A673 (cell line): ENCODE measurements at regions not wholly inside any gene's neighbourhood (a gene's known extent, or its start where the extent isn't known, plus 50 kb on each side); places are given as distances from the start of the nearest gene placed in this dataset.

Experiments
- CTCF ChIP-seq: fragments of 300-800, 200-600 bp; sonication (generic); conservative IDR thresholded peaks from 2 replicates; pipeline ENCODE4 v1.5.1; 2017; ENCODE audit warnings: low read depth, mild to moderate bottlenecking, antibody characterized with exemption, low read length, moderate library complexity, mixed read lengths
- EZH2 ChIP-seq: fragments of 200-600 bp; sonication (generic); IDR thresholded peaks from 2 replicates; pipeline ENCODE4 v1.6.1; 2017; ENCODE audit warnings: borderline replicate concordance, low read depth, mild to moderate bottlenecking, mixed read lengths, antibody characterized with exemption, low read length; ENCODE audit not compliant: poor library complexity, severe bottlenecking

- TF ChIP-seq CTCF = no peak
- no peak for TF ChIP-seq EZH2
These were observed 80.1 kb upstream of the SHOX start for GRCh38 chrX:550514-550913.
